ENCODE measurements at regions not wholly inside any gene's neighbourhood (a gene's known extent, or its start where the extent isn't known, plus 50 kb on each side); places are given as distances from the start of the nearest gene placed in this dataset.

GRCh38 chr9:115533511-115533910 lies 415.6 kb upstream of the TNC start:
- Histone ChIP-seq H3K4me3 (ENCODE audit: low read length) (no peak overlapping the region), H3F3A (ENCODE audit: insufficient read depth, low read length) (no peaks in the 10 kb centered on the region), H3K36me3 (replicated peaks; ENCODE audit: insufficient read depth, low read length) (no peaks in the 10 kb centered on the region), H3K4me2 (ENCODE audit: low read depth, low read length) (no peak overlapping the region), H4K20me1 (ENCODE audit: insufficient read depth, low read length) (no peaks in the 10 kb centered on the region), H3K79me2 (ENCODE audit: low read length) (no peaks in the 10 kb centered on the region), H3K9ac (ENCODE audit: low read length) (no peak overlapping the region), H3K27me3 (replicated peaks; ENCODE audit: insufficient read depth, low read length) (no peaks in the 10 kb centered on the region), H3K4me1 (ENCODE audit: low read length) (no peaks in the 10 kb centered on the region), H3K27ac (ENCODE audit: low read length) (no peak overlapping the region), H2AFZ (ENCODE audit: low read length) (no peak overlapping the region), H3K9me3 (replicated peaks; ENCODE audit: insufficient read depth, low read length) (no peaks in the 10 kb centered on the region), H3K9me2 (replicated peaks; ENCODE audit: insufficient read depth, low read length) (no peaks in the 10 kb centered on the region)
- TF ChIP-seq EZH2phosphoT487 (IDR thresholded peaks at IDR 0.05; ENCODE audit: low read length): no peak
- no peak for TF ChIP-seq CTCF (IDR thresholded peaks at IDR 0.05; ENCODE audit: low read length)
- no peak for TF ChIP-seq EZH2 (optimal IDR thresholded peaks at IDR 0.05; ENCODE audit: low read depth, low read length)
- no peak for DNase-seq

GRCh38 chr9:115540091-115540490 lies 422.1 kb upstream of the TNC start:
- Histone ChIP-seq H3K9me3 (replicated peaks; ENCODE audit: insufficient read depth, low read length) (no peaks in the 10 kb centered on the region), H3K4me1 (ENCODE audit: low read length) (no peaks in the 10 kb centered on the region), H3K4me3 (ENCODE audit: low read length) (no peak overlapping the region), H4K20me1 (ENCODE audit: insufficient read depth, low read length) (no peaks in the 10 kb centered on the region), H3K79me2 (ENCODE audit: low read length) (no peaks in the 10 kb centered on the region), H3K27me3 (replicated peaks; ENCODE audit: insufficient read depth, low read length) (no peaks in the 10 kb centered on the region), H3K4me2 (ENCODE audit: low read depth, low read length) (no peak overlapping the region), H3K27ac (ENCODE audit: low read length) (no peak overlapping the region), H3K9ac (ENCODE audit: low read length) (no peak overlapping the region), H2AFZ (ENCODE audit: low read length) (no peak overlapping the region), H3K9me2 (replicated peaks; ENCODE audit: insufficient read depth, low read length) (no peaks in the 10 kb centered on the region), H3F3A (ENCODE audit: insufficient read depth, low read length) (no peaks in the 10 kb centered on the region), H3K36me3 (replicated peaks; ENCODE audit: insufficient read depth, low read length) (no peaks in the 10 kb centered on the region)
- TF ChIP-seq CTCF (IDR thresholded peaks at IDR 0.05; ENCODE audit: low read length): no peak
- no peak for TF ChIP-seq EZH2phosphoT487 (IDR thresholded peaks at IDR 0.05; ENCODE audit: low read length)
- no peak for TF ChIP-seq EZH2 (optimal IDR thresholded peaks at IDR 0.05; ENCODE audit: low read depth, low read length)
- no peak for DNase-seq

GRCh38 chr9:115543511-115543910 lies 425.6 kb upstream of the TNC start:
- no peak overlapping the region for H3K27ac ChIP-seq (ENCODE audit: low read length)
- H3K9me2 ChIP-seq (replicated peaks; ENCODE audit: insufficient read depth, low read length): no peaks in the 10 kb centered on the region
- TF ChIP-seq EZH2phosphoT487 (IDR thresholded peaks at IDR 0.05; ENCODE audit: low read length) (no peak), EZH2 (optimal IDR thresholded peaks at IDR 0.05; ENCODE audit: low read depth, low read length) (no peak), CTCF (IDR thresholded peaks at IDR 0.05; ENCODE audit: low read length) (no peak)

More at GRCh38 chr9:115543511-115543910, 425.6 kb upstream of the TNC start:
- H3F3A ChIP-seq (ENCODE audit: insufficient read depth, low read length): no peaks in the 10 kb centered on the region
- H3K9me3 ChIP-seq (replicated peaks; ENCODE audit: insufficient read depth, low read length): no peaks in the 10 kb centered on the region
- H3K27me3 ChIP-seq (replicated peaks; ENCODE audit: insufficient read depth, low read length): no peaks in the 10 kb centered on the region
- H3K36me3 ChIP-seq (replicated peaks; ENCODE audit: insufficient read depth, low read length): no peaks in the 10 kb centered on the region
- DNase-seq: no peak
- no peaks in the 10 kb centered on the region for H3K4me1 ChIP-seq (ENCODE audit: low read length)
- H2AFZ ChIP-seq (ENCODE audit: low read length): no peak overlapping the region
- no peaks in the 10 kb centered on the region for H3K79me2 ChIP-seq (ENCODE audit: low read length)
- H3K4me2 ChIP-seq (ENCODE audit: low read depth, low read length): no peak overlapping the region
- H3K9ac ChIP-seq (ENCODE audit: low read length): no peak overlapping the region
- no peaks in the 10 kb centered on the region for H4K20me1 ChIP-seq (ENCODE audit: insufficient read depth, low read length)
- H3K4me3 ChIP-seq (ENCODE audit: low read length): no peak overlapping the region
